RWPE1 (cell line): ENCODE measurements at regions not wholly inside any gene's neighbourhood (a gene's known extent, or its start where the extent isn't known, plus 50 kb on each side); places are given as distances from the start of the nearest gene placed in this dataset.

Source experiments
- CTCF ChIA-PET: fragments of 350-600 bp; sonication (Branson Sonifier 250); formaldehyde crosslinking; extraction: SDS; loops from one replicate; lab custom pipeline; 2021; lab: Yijun Ruan, JAX
- POLR2A ChIA-PET: fragments of 400-600 bp; formaldehyde crosslinking; extraction: SDS; loops from one replicate; lab custom pipeline; 2020; ENCODE audit warnings: antibody characterized with exemption; ENCODE audit not compliant: low non-redundant PET; lab: Yijun Ruan, JAX
- DNase-seq: peaks from one replicate; pipeline ENCODE4 v3.0.0; 2012; ENCODE audit warnings: low spot score
- H3K27ac ChIP-seq: fragments of 450-650 bp; 2 replicates; pipeline ENCODE4 v1.5.1; 2017
- CTCF ChIP-seq: fragments of 450-650 bp; conservative IDR thresholded peaks from 2 replicates; pipeline ENCODE4 v1.5.1; 2017; ENCODE audit warnings: low read depth, mild to moderate bottlenecking

GRCh38 chr3:3594986-3595385 lies 204.2 kb upstream of the LRRN1 start:
- ChIA-PET CTCF (no interaction called here), POLR2A (no interaction called here)
- no peak for DNase-seq
- no peak for TF ChIP-seq CTCF
- H3K27ac ChIP-seq, result no peak overlapping the region

- no peak for TF ChIP-seq CTCF
- DNase-seq, result no peak
- CTCF ChIA-PET, result no interaction called here
- POLR2A ChIA-PET, result no interaction called here
- H3K27ac ChIP-seq, result no peak overlapping the region
These were observed 209.5 kb upstream of the LRRN1 start for GRCh38 chr3:3589715-3590130.

- POLR2A ChIA-PET, result no interaction called here
- DNase-seq, result no peak
- no peak overlapping the region for H3K27ac ChIP-seq
- no peak for TF ChIP-seq CTCF
- CTCF ChIA-PET, result interaction anchor here (0.7 kb wide), 1 partner anchor 24 kb away, joined by 3 read pairs; no protein-coding TSS in a partner anchor
These were observed 211.6 kb upstream of the LRRN1 start for GRCh38 chr3:3587647-3587972.

- no peak for DNase-seq
- TF ChIP-seq CTCF, result no peak
- POLR2A ChIA-PET, result no interaction called here
- no peak overlapping the region for H3K27ac ChIP-seq
- CTCF ChIA-PET, result no interaction called here
These were observed 212.2 kb upstream of the LRRN1 start for GRCh38 chr3:3586843-3587646.

- ChIA-PET CTCF (no interaction called here), POLR2A (no interaction called here)
- TF ChIP-seq CTCF, result no peak
- no peak for DNase-seq
- no peak overlapping the region for H3K27ac ChIP-seq
These were observed 212.9 kb upstream of the LRRN1 start for GRCh38 chr3:3586336-3586735.

- DNase-seq, result no peak
- ChIA-PET CTCF (no interaction called here), POLR2A (no interaction called here)
- no peak overlapping the region for H3K27ac ChIP-seq
- no peak for TF ChIP-seq CTCF
These were observed 219.6 kb upstream of the LRRN1 start for GRCh38 chr3:3579658-3580057.
